NOMO-1 (cell line): ENCODE measurements at regions not wholly inside any gene's neighbourhood (a gene's known extent, or its start where the extent isn't known, plus 50 kb on each side); places are given as distances from the start of the nearest gene placed in this dataset.
"Not testable (repeated sequence)": the region's sequence is repeated elsewhere in the genome, so short reads cannot be mapped to it uniquely, and the experiment has no call there.

Experiments used
- DNase-seq, 2 experiments: peaks; one replicate each; lab custom pipeline; 2025; ENCODE audit not compliant: unreplicated experiment in 2 of 2; lab: John Stamatoyannopoulos, UW

DNA sequence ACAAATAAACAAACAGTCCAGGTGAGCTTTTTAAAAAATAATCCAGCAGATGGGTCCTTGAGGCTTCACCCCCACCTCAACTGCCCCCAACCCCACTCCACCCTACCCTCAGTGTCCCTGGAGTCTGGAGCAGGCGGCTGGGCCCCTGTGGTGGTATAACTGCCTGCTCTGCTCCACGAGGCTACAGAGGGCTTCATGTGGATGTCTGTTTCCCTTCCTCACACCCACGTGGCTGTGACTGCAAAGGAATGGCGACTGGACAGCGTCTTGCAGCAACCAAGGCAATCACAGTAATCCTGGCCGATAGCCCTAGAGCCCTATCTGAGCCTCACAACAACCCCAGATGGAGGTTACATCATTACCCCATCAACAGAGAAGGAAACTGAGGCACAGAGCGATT, 76.5 kb downstream of the SLC2A10 start:
- DNase-seq = no peak

DNA sequence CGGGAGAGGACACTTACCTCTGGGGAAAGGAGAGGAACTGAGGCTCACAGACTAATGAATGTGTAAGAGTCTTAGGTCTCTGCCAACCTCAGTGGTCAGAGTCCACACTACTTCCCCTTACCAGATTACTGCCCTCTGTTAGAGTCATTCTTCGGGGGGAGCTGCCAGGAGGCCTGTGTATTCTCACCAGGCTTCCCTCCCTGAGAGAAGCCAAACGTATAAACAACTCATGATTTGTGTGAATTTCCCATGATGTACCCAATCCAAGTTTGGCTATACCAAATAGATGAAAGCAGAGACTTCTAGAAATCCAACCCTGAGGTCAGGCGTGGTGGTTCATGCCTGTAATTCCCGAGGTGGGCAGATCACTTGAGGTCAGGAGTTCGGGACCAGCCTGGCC, 77.1 kb downstream of the SLC2A10 start:
- no peak for DNase-seq

DNA sequence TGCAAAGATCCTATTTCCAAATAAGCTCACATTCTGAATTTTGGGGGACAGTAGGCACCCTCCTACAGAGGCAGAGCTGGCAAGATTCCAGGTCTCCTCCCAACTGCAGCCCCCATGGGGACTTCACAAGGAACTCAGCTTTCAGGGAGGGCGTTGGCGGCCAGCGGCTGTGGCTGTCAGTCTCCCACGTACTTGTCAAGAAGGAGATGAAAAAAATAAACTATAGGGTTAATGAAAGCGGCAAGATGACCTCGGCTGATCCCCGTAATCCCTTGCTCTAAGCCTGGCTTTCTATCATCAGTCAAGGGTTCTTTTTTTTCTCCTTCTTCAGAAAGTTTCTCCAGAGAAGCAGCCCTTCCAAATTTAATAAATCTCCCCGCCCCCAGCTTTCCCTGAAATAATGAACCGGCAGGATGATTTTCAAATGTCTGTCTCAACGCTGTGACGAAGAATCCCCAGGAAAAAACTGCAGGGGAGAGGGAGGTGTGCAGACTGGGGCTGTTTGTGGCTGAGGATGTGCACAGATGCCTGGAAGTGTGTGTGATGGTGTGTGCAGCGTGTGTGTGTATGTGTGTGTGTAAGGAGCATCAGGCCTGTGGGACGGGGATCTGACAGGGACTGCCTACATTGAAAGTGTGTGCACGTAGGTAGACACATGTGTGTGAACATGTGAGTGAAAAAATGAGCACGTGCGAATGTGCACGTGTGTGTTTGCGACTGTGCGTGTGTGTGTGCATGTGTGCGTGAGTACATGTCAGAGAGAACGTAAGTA, 78.7 kb downstream of the SLC2A10 start:
- DNase-seq = no peak

DNA sequence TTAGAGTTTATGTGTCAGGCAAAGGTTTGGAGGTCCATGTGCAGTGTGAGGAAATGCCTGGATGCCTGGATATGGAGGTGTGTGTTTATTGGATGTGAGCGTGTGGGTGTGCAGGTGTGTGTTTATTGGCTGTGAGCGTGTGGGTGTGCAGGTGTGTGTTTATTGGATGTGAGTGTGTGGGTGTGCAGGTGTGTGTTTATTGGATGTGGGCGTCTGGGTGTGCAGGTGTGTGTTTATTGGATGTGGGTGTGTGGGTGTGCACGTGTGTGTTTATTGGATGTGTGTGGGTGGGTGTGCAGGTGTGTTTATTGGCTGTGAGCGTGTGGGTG, 79.3 kb downstream of the SLC2A10 start:
- not testable (repeated sequence) for DNase-seq

DNA sequence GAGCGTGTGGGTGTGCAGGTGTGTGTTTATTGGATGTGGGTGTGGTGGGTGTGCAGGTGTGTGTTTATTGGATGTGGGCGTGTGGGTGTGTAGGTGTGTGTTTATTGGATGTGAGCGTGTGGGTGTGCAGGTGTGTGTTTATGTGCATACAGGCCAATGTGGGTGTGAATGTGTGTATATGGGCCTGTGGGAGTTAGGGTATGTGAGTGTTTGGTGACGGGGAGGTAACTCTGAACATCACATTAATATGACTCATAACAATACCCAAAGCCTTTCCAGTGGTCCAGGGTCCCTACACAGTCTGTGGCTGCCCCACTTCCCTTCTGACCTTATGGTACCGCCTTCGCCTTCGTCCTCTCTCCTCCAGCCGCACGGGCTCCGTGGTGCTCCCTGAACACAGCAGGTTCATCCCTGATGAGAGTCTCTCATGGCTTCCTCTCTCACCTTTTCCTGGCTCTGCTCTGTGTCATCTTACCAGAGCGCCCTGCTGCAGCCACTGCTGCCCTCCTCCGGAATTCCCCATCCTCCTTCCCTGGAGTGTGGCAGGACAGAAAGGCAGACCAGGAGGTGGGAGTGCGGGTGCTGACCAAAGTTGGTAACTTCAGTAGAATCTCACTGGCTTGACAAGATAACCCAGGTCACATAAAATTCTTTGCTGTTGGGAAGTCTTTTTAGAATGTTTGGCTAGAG, 80.0 kb downstream of the SLC2A10 start:
- no peak for DNase-seq

DNA sequence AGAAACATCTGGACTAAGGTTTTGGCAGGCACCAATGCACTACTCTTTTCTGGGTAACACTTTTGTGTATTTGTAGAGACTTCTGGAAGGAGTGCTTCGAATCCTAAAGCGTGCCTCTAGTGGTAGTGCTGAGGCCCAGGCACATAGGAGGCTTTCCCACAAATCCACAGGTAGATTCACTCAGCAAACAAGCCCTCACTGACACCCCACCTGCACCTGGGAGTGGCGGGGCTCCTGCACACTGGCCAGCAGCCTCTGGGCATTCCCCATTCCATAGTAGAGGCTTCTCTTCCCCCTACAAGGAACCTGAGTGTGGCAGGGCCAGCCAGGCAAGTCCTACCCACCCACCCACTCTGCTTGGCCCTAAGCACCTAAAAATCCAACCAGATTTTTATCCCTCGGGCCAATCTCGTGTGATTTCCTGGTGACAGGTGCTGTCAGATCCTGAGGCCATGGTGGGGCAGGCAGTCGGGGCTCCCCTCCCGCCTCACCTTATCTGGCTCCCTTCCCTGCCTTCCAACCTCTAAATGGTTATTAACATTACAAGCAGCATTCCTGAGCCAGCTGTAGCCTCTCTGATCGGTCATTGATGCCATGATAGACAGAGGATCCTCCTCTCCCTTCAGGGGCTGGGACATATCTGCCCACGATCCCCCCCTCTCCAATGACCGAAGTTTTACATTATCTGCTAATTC, 82.4 kb downstream of the SLC2A10 start:
- DNase-seq = no peak

DNA sequence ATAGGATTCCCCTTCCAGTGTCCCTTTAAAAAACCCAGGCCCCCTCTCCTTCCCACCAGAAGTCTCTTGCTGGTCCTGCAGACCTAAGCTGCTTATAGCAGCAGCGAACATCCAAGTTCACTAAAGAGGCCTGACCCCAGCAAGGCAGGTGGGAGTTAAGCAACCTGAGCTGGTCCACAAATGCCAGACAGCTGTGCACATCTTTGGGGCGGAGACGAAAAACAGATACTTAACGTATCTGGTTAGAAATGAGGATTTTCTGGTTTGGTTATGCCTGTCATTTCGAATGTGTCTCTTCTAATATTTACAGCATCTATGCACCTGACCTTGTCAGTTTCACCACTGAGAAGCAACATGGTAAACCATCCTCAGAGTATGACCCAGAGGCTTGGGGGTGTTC, 87.8 kb downstream of the SLC2A10 start:
- no peak for DNase-seq

DNA sequence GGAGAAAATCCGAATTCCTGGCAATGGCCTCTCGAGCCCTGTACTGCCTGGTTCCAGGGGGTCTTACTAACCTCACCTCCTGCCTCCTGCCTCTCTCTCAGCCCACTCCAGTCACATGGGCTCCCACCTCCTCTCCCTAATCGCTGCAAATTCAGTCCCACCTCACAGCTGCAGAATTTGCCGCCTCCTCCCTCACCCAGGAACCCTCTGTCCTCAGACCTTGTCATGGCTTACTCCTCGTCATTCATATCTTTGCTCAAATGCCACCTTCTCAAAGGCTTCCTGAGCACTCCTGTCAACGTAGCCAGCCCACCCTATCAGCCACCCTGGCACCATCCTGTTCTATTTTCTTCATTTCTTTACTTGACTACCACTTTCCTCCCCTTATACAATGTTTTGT, 89.0 kb downstream of the SLC2A10 start:
- DNase-seq = no peak

DNA sequence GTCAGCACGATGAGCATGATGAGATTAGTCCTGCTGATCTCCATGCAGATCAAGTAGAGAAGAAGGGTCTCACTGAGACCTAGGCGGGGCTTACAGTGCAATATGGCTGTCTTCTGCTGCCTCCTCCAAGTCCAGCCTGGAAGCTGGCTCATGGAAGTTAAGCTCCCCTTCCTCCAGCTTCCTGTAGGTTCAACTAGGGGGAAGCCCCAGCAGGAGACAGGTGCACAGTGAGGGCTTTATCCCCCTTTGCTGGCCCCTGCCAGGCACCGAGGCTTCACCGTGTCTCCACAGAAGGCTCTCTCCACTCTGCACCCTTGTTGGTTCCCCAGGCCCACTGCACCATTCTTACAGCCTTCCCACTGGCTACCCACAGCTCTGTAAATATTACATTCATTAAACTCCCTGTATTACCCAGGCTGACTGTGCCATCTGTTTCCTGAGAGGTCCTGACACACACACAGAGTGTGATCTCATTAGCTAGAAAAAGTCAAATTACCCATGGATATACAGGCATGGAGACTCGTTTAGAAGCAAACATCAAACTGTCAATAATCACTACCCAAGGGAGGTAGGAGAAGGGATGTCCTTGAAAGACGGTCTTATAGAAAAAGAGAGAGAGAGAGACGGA, 90.4 kb downstream of the SLC2A10 start:
- no peak for DNase-seq

DNA sequence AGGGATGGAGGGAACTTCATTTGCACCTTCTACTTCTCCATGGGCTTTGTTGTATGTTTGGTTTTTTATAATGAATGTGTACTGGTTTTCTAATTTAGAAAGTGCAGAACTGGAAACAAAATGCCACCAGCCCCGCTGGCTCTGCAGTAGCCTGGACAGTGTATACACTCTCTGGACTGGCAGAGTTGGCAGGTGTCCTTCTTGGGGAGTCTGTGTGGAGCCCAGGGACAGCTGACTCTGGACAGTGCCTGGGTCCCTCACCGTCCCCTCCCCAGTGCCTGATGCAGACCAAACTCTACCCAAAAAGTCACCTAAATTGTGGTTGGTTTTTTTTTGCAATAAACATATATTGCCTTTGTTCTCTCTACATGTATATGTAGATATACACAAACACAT, 91.0 kb downstream of the SLC2A10 start:
- DNase-seq = no peak

DNA sequence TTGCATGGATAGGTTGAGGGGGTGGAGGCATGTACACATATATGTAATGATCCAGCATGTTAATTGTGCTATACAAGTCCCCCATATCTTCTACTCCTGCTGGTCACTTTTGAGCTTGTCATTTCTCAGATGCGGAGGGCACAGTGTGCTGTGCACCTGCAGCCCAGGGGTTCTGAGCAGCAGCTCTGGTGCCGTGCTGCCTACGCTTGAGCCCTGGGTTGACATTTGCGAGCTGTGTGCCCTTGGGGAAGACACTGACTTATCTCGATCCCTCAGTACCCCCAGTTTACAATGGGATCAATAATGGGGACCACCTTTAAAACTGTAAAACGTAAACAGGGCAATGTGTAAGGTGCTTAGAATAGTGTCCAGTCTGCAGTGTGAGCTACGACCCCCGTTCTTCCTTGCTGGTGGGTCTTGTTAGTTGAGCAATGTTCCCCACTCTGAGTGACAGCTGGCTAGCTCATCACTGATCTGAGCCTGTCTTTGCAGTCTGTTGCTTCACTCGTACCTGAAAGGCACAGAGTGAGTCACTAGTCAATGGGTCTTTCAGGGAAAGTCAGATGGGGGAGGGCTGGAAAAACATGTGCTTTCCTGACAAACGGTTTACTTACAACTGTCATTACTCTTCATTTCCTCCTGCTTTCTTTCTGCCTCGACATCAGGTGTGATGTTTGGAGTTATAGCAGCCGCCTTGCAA, 91.7 kb downstream of the SLC2A10 start:
- no peak for DNase-seq

DNA sequence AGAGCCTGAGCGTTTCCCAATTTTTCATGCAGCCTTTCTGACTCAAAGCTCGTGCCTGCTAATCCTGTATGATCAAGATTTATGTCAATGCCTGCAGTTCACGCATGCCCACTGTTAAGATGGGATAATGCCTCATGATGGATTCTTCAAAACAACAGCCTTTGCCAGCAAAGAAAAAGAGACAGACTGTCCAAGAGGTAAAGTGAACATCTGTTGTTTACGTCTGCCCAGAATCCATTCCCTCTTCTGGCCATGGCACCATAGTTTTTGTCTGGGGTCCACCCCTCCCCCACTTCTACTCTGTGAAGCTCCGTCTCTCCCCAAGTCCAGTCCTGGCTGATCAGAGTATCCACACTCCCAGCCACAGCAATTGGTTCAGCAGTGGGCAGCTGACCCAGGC, 91.9 kb upstream of the EYA2 start:
- no peak for DNase-seq

DNA sequence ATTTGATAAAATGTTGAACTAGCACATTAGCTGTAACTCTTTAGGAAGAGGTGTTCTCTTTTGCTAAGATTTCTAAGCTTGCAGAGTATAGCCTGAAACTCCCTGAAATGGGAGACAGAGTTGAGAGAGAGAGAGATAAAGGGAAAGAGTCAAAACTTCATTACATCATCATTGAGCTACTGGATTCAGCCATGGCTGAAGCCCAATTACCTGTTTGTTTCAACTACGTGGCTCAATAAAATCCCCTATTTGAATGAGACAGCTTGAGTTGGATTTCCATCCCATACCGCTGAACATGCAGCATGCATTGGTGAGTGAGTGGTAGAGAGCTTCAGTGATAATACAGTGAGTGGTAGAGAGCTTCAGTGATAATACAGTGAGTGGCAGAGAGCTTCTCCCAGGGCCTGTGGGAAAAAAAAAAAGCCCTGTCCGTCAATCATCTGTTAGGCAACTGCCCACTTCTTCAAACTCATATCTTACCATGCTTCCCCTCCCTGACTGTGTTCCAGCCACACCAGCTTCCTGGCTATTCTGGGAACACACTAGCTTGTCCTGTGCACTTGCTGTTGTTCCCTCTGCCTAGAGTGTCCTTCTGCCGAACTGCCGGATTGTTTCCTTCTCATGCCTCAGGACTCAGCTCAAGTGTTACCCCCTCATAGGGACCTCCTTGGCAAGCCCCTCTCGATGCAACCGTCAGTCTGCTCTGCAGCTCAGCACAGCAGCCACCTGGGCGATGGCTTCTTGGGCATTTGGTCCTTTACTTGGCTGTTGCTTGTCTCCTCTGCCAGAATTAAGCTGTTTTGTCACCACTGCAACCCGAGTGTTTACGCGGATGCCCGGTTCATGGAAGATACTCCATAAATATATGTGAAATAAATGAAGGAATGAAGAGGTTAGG, 91.3 kb upstream of the EYA2 start:
- DNase-seq = peak in 1 of 2 experiments; percentile 22

DNA sequence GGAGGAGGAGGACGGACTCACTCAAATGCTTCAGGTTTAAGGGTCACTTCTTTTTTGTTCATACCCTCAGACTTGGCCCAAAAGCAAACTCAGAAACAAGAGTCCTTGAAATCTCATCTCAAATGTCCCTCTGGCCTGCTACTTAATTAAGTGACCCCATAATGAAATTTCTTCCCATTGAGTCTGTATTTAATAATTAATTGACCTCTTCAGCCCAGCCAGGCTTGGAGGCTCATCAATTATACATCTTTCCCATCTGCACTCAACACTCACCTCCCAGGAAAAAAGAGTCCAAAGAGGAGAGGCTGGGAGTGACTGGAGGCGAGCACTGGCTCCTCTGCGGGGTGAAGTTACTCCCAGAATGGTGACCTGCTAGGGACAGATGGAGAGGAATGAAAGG, 90.5 kb upstream of the EYA2 start:
- DNase-seq = no peak

DNA sequence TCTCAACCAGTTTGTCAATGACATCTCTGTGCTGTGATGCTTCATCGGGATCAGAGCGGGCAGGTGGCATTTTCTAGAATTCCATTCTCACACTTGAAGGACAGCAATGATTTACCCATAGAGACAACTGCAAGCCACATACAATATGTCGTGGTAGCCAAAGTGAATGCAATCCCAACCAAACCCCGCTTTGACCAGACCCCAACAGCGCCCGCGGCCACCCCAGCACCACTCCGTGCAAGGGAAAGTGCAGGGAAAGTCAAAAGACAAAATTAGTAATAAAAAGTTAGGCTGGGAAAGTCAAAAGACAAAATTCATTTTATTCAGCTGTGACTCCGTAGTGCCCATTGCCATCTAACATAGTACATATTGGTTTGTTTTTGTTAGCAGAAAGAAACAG, 88.8 kb upstream of the EYA2 start:
- no peak for DNase-seq

DNA sequence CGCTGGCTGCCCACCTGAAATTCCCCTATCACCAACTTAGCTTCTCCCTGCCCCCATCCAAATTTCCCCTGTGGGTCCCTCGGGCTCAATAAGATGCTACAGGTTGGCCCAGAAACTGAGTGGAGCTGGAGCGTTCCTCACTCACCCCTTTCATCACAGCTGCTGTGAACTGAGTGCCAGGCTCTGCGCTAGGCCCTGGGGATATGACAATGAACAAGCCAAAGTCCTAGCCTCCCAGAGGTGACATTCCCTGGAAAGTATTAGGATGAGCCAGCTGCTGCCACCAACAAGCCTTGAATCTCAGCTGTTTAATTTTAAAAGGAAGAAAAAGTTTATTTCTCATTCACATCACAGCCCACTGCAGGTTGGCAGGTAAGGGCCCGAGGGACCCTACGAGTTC, 86.6 kb upstream of the EYA2 start:
- DNase-seq = no peak

DNA sequence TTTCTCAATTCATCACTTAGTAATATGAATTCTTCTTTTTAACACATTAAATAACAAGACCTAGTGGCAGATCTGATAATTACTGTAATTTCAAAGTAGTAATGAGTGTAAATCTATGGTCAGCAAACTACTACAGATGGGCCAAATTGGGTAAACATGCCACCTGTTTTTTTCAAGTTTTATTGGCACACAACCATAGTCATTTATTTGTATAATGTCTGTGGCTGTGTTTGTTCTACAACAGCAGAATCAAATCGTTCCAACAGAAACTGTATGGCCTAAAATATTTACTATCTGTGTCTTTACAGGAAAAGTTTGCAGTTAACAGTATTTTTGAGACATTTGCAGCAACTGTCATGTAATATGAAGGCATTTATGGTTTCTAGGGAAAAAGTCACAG, 86.1 kb upstream of the EYA2 start:
- DNase-seq = no peak

DNA sequence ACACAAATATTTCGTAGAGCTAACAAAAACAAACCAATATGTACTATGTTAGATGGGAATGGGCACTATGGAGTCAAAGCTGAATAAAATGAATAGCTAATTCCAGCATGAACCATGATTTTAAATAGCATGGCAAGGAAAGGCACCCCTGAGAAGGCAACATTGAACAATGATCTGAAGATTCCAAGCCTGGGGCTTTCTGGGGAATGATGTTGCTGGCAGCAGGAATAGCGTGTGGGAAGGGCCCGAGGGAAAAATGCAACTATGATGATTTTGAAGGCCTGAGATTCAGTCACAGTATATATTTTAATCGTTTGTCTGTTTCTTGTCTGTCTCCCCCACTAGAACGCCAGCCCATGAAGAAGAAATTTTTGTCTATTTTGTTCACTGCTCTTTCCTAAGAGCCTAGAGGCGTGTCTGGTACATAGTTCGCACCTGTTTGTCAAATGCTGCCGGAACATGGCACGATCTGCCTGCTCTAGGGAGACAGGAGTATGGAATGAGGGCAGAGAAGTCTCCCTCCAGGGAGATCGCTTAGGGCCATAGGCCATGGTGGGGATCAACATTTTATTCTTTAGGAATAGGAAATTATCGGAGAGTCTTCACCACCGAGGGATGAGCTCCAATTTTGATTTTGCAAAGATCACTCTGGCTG, 84.8 kb upstream of the EYA2 start:
- DNase-seq = no peak

DNA sequence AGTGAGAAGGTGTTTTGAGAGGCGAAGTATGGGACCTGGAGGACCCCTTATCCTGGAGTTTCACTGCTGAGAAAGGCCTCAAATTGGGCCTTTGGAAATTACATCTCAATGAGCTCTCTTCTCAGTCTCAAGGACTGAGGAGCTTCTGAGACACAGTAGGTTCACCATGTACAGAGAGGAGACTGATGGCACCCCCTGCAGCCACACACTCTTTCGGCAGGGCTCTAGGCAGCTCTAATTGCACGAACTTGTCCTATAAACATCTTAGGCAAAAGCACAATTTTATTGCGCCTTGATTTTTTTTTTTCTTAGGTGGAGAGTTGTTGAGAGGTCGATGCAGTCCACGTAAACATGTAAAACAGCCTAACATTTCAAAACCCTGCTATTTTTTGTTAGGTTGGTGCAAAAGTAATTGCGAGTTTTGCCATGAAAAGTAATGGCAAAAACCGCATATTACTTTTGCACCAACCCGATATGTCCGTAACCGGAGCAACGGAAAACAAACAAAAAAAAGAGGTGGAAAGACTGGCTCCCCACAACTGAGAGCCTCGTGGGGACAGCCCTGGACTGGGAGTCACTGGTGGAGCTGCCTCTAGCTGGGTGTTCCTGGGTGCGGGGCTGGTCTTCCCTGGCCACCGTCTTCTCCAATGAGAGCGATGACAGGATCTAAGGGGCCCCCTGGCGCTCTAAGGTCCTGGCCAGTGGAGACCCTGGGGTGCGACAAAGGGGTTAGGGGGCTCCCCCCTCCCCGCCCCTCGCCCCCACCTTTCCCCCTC, 84.0 kb upstream of the EYA2 start:
- no peak for DNase-seq
